HT1080 (cell line): ENCODE measurements at regions not wholly inside any gene's neighbourhood (a gene's known extent, or its start where the extent isn't known, plus 50 kb on each side); places are given as distances from the start of the nearest gene placed in this dataset.
A peak's percentile ranks its signal among the peaks of the same experiment; 100 is the strongest.
"Not testable (repeated sequence)": the region's sequence is repeated elsewhere in the genome, so short reads cannot be mapped to it uniquely, and the experiment has no call there.

Source experiments
- DNase-seq: peaks from one replicate; pipeline ENCODE4 v3.0.0-alpha.2; 2015; ENCODE audit warnings: low read depth

DNA sequence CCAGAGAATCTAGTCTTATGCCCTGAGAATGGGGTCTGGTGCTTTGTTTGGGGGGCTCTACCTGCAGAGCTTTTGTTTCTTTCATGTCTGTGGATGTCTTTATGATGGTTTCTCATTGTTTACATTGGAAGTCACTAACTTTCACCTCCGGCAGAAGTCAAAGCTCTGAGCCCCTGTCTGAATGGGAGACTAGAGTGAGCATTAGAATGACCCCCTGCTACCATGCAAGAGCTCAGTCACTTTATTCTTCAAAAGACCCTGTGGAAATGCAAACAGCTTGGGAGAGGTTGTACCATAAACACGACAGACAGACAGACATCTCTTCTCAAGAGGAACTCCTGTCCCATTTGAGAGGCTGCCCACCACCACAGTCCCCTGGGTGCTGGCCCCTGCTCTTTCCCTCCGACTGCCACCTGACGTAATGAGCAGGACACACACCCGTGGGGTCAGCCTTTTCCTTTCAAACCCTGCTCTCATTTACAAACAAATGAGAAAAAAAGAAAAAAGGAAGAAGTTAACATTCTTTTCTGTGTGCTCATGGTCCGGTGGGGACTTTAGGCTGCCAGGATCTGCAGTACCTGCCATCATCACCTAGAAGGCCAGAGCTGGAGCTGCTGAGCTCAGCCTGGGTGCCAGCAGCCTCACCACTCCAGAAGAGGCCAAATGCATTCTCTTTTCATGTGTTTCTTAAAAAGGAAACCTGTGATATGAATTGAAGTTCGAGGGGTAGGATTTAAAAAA lies 91.6 kb downstream of the FZD1 start:
- DNase-seq, result no peak

DNA sequence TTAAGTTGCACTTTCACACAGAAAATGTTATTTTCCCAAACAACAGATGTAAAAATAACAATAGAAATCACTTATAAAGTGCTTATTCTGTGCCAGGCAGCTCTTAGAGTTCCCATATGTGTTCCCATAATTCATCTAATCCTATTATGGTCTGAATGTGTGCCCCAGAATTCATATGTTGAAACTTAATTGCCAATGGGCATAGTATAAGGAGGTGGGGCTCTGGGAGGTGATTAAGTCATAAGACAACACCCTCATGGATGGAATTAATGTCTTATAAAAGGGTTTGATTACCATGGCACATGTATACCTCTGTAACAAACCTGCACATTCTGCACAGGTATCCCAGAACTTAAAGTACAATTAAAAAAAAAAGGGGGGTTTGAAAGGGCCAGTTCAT lies 92.7 kb downstream of the FZD1 start:
- no peak for DNase-seq

DNA sequence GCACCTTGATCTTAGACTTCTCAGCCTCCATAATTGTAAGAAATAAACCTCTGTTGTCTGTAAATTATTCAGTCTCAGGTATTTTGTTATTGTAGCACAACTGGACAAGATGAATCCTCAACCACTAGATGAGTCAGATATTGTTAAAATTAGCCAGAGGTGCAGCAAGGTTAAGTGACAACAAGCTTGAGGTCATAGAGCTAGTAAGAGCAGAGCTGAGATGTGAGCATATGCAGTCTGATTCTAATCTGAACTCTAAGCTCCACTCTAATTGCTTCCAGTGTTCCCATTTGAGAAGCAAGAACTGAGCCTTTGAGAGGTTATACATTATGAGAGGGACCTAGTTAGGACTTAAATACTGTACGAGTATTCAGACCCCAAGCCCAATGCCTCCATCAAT lies 93.1 kb downstream of the FZD1 start:
- DNase-seq, result peak; percentile 6

DNA sequence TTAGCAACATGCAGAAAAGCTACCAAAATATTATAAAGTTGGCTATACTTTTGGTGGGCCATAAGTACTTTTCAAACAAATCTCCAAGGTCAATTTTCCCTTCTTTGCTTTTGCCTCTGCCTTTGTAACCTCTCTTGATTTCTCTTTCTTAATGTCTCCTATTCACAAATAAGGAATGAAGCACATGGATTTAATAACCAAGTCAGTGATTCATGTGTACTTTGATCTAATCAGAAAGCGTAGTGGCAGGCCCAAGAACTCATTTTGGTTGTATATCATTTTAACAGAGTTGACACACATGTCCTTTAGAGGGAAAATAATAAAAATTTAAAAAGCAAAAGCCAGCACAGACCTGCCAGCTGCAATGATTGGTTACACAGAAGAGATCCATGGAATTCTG lies 93.7 kb downstream of the FZD1 start:
- no peak for DNase-seq

DNA sequence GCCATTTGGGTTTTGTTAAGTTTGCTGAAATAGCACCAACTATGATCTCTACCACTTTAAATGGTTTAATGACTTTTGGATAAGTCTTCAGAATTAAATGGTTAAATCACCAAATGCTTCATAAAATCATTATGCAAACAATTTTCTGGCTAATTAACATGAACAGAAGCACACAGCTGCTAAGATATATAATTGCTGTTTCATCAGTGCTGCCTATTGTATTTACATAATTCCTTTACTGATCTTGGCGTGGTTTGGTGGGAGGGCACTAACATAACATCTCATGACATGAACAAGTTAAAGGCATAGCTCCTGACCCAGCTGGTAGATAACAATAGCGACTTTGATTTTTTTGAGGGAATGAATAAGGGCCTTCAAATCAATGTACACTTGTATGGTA lies 94.1 kb downstream of the FZD1 start:
- no peak for DNase-seq

DNA sequence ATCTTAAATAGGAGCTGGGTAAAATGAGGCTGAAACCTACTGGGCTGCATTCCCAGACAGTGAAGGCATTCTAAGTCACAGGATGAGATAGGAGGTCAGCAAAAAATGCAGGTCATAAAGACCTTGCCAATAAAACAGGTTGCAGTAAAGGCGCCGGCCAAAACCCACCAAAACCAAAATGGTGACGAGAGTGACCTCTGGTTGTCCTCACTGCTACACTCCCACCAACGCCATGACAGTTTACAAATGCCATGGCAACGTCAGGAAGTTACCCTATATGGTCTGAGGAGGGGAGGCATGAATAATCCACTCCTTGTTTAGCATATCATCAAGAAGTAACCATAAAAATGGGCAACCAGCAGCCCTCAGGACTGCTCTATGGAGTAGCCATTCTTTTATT lies 100.9 kb downstream of the FZD1 start:
- not testable (repeated sequence) for DNase-seq

DNA sequence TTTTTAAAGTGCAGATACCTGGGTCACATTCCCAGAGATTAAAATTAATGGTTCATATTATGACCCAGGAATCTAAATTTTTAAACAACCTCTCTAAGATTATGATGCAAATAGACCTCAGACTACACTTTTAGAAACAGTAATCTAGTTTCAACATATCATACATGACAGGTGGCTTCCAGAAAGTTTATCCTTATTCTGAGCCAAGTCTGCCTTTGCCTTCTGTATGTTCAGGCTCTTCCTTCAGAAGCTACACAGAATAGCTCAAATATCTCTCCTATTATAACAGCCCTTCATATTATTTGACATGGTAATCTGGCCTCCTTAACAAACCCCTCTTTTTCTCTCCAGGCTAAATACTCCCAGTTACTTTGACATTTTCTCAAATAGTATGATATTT lies 101.9 kb downstream of the FZD1 start:
- DNase-seq, result no peak

DNA sequence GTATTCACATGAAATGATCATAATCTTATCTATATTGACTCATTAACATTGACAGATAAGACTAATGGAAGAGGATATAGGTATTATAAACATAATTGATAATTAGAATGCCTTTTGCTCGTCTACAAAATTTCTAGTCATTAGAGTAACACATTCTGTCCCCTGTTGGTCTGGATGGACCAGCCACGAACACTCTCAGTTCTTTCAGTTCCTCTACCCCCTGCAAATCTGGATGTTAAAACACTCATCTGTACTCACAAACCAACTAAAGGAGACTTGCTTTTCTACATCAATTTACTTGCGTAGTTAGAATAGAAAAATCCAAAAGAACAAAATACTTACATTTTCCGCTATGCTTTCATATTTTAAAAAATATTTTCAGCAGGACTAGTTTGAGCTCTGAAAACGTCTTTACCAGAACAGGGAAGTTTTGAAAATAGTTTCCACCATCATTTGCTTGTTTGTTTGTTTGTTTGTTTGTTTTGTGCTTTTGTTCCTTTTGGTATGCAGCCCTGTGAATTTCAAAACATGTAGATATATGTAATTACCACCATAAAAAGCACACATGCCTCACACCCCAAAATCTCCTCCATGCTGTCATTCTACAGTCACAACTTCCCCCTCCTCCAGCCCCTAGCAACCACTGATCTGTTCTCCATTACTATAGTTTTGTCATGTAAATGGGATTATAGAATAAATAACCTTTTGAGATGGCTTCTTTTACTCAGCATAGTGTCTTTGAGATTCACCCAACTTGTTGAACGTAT lies 103.8 kb downstream of the FZD1 start:
- DNase-seq, result no peak

DNA sequence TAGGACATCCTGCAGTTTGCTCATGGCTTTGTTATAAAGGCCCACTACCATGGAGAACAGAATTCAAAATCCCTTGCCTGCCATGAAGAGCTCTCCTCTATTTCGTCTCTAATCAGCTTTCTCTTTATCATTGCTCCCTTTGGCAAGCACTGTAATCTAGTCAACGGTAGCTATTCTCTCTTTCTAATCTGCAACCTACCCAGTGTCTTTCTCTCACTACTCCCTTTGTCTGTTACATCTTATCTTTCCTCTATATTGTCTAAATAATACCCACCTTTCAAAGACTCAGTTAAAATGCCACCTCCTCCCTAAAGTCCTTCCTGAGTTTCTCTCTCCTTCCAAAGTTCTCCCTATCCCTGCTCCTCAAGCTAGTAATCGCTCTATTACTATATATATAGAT lies 108.1 kb downstream of the FZD1 start:
- no peak for DNase-seq

DNA sequence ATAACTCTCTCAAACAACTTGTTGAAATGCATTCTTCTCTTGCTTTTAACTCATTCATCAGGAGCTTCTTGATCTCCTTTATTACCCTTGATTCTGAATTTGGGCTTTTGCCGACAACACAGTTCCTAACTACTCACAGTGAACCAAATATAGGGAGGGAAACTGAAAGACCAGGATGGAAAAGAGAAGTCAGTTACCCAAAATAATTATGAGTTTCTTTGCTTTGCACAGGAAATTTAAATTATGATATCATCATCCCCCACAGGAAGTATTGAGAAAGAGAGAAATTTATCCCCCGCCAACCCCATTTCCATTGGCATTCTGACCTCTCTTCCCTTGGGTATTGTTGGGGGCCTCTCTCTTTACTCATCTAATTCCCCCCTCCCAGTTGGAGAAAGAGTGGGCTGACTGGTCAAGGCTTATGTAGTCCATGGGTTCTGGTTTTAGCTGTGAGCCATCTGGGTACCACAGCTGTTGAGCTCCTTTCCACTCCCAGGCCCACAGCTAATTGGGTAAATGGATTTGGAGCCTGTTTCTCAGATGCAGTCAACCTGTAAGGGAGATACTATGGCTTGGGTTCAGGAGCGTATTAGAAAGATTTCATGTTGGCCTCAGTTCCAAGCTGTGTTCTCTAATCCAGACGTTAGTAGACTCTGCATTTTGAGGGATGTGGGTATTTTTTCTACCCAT lies 109.0 kb downstream of the FZD1 start:
- no peak for DNase-seq

DNA sequence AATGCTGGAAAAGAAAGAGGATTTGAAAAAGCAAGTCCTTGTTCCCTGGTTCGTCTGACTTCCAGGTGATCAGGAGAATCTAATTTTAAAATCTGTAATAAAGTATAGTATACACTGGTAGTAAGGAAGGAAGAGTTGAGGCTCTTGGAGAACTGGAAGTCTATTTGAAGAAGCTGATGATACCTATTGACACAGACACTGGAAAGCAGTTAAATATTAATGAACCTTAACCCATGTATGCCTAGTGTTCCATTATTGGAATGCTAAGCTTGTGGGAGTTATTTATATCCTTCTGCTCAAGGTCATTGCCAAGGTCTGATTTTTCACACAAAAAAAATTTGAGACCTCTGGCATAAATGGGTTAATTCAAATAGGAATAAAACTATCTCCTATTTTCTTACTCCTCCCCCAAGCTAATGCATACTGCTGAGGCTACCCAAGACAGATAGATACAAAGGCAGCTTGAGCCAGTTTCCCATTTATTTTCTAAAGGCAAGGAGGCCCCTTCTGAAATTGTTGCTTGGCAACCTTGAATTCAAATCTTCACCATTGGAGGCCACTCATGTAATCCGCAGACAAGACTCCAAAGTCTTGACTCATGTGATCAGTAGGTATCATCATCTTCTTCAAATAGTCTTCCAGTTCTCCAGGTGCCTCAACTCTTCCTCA lies 110.2 kb downstream of the FZD1 start:
- no peak for DNase-seq

DNA sequence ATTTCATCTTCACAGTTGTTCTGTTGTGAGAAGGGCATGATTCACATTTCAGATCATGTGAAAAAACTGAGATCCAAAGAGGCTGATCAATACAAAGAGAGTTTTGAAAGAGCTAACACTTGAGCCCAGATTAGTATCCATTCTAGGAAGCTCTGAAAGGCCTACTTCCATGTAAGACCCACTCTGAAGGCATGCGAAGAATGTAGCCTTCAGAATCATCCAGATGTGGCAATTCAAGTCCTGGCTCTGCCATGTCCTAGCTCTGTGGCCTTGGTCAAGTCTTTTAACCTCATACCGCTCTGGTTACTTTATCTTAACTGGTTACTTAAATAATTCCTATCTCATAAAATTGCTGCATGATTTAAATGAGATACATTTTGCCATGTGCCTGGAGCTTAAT lies 111.1 kb downstream of the FZD1 start:
- no peak for DNase-seq

DNA sequence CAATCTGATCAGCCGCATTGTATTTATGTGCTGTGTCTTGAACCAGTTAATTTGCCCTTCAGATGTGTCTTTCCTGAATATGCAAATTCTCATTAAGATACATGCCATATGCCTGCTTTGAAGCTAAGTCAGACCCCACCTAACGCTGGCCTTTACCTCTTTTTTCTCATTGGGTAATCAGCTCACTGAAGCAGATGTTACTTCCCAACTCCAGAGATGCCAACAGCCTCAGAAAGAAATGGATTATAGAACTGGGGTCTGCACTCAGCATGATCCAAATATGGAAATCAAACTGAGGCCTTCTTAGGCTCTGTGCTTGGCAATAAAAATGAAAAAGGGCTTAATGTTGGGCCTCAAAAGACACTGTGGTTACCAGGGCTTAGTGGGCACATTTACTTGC lies 113.9 kb downstream of the FZD1 start:
- no peak for DNase-seq

DNA sequence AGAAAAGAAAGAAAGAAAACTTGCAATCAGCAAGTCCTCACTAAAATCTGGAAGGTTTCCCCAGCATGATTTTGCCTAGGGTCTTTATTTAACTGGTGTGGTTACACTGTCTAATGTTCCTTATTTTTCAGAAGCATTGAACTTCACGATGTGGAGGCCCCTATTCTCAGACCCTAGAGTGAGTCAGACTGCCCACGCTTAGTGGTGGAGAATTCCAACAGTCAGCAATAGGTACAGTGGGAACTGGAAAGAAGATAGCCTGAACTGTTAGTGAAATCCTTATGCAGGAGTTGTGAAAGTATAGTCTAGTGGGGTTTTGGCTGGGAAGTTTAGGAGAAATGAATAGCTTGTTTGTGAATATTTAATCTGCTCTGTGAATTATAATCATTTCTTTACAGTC lies 115.0 kb downstream of the FZD1 start:
- no peak for DNase-seq

DNA sequence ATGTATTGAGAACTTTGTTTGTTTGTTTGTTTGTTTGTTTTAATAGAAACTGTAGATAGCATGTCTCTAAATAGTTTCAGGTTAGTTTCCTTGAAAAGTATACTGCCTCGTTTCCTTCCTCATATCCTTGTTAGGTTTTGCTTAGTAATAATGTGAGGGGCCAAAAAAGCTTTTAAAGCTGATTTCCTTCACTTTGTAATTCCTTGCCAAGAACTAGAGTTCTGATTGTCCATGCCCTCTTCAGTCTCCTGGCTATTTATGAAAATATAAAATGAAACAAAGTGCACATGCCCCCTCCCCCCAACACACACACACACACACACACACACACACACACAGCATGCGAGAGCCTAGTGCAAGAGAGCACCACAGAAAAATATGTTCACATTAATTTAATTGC lies 115.8 kb downstream of the FZD1 start:
- DNase-seq, result no peak

DNA sequence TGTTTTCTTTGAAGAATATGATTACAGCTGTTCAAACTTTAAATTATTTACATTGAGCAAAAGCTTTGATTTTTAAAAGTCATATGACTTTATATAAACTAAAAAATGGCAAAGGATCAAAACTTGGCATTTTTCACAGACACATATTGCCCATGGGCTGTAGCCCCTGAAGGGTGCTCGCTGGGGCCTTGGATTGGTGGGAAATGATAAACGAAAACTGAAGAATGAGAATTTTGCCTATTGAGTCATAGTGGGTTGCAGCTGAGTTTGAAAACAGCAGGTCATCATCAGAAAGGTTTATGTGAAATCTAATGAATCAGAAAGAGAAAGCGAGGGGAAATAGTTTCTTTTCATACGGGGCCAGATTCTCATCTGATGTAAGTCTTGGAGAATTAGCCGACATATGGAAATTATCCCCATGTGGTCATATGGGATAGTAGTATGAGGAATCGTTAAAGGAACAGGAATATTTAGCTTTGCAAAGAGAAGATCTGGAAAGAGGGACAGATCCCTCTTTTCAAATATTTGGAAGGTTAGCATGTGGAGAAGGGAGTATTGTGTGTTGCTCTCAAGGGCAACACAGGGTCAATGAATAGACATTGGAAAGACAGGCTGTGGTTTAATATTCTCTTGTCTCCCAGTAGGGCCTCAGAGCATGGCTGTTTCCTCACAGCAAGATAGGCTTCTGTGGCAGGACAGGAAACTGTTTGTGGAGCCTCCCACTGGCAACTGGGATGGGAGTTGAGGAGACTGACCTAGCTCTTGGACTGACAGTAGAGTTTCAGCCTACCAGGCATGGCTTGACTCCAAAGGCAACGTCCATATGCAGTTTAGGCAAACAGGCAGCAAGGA lies 119.0 kb downstream of the FZD1 start:
- DNase-seq, result no peak

DNA sequence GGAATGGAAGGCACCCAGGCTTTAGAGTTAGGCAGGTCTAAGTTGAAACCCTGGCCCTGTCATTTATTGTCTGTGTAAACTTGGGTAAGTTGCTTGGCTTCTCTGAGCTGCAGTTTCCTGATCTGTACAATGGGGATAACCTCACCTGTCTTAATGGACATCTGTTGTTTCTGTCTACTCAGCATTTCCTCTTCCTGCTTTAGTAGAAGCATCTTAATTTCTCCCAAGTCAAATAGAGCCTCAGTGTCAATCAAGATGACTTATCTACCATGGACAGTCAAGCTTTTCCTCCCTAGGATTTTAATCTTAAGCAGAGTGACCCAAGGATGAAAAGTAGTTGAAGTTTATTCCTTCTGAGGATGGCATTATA lies 119.7 kb downstream of the FZD1 start:
- DNase-seq, result no peak

DNA sequence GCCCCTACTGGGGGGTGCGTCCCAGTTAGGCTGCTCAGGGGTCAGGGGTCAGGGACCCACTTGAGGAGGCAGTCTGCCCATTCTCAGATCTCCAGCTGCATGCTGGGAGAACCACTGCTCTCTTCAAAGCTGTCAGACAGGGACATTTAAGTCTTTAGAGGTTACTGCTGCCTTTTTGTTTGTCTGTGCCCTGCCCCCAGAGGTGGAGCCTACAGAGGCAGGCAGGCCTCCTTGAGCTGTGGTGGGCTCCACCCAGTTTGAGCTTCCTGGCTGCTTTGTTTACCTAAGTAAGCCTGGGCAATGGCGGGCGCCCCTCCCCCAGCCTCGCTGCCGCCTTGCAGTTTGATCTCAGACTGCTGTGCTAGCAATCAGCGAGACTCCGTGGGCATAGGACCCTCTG lies 130.5 kb downstream of the FZD1 start:
- not testable (repeated sequence) for DNase-seq

DNA sequence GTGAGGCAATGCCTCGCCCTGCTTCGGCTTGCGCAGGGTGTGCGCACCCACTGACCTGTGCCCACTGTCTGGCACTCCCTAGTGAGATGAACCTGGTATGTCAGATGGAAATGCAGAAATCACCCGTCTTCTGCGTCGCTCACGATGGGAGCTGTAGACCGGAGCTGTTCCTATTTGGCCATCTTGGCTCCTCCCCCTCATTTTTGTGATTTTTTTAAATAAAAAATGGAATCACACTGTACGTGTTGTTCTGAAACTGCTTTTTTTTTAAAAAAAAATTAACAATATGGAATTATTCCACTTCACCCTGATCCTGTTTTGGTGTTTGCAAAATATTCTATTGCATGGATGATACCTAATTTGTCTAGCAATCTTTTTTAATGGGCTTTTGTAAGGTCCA lies 131.1 kb downstream of the FZD1 start:
- DNase-seq, result not testable (repeated sequence)

DNA sequence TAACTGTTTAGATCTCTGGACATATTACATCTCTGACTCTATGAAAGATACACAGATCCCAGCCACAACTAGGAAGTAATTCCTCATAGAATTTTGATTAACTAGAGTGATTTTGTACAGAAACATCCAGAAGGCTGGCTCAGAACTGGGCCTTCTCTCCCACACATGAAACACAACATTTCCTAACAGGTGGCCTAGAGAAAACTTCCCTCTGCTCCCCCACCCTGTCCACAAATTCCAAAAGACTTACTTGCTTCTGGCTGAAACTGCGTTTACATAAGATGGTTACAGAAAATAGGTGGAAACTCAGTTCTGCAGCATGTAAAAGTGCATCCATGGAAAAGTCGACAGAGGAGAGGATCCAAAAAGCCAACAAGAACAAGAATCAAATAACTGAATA lies 132.9 kb downstream of the FZD1 start:
- DNase-seq, result no peak

DNA sequence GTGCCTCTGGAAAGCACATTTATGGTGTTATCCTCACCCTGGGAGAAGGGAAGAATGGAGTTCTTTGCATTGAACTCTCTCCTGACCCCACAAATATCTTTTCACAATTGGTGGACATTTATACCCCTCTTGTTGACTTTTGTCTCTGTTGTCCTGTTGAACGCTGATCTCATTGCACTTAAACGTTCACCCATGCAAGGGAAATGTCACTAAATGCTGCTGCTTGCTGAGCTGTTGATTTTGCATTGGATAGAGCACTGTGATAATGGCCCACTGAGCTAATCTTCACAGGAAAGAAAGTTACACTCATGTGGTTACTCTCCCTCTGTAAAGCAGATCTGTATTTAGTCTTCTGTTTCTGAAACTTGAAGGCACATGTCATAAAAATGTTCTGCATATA lies 133.4 kb downstream of the FZD1 start:
- DNase-seq, result no peak
